CD8-positive, alpha-beta memory T cell (primary cell): ENCODE measurements at regions not wholly inside any gene's neighbourhood (a gene's known extent, or its start where the extent isn't known, plus 50 kb on each side); places are given as distances from the start of the nearest gene placed in this dataset.

Source experiments
- CTCF ChIA-PET: fragments of 350-600 bp; sonication (Branson Sonifier 250); formaldehyde crosslinking; loops from one replicate; lab custom pipeline; 2021; ENCODE audit warnings: antibody characterized with exemption; lab: Charles Lee
- POLR2A ChIA-PET: fragments of 350-600 bp; sonication (Branson Sonifier 250); formaldehyde crosslinking; loops from one replicate; lab custom pipeline; 2021; ENCODE audit warnings: antibody characterized with exemption; lab: Charles Lee
- DNase-seq, 5 donors: peaks; one replicate each; pipeline versions ENCODE4 v3.0.0 to v3.0.0-alpha.2; 2020 to 2022; ENCODE audit warnings: mixed read lengths in 1 of 5
- H3K27ac ChIP-seq: one replicate; pipeline ENCODE4 v1.7.0; 2013; ENCODE audit warnings: low read depth, mild to moderate bottlenecking, low read length, moderate library complexity
- H3K27me3 ChIP-seq: 2 replicates; pipeline ENCODE4 v1.7.0; 2013; ENCODE audit warnings: low read length, mild to moderate bottlenecking; ENCODE audit not compliant: insufficient read depth, poor library complexity, severe bottlenecking
- H3K36me3 ChIP-seq: 2 replicates; pipeline ENCODE4 v1.7.0; 2013; ENCODE audit warnings: mild to moderate bottlenecking, low read length, moderate library complexity; ENCODE audit not compliant: insufficient read depth
- H3K4me1 ChIP-seq: 2 replicates; pipeline ENCODE4 v1.7.0; 2013; ENCODE audit warnings: mild to moderate bottlenecking, low read length, moderate library complexity; ENCODE audit not compliant: insufficient read depth
- H3K4me3 ChIP-seq: 2 replicates; pipeline ENCODE4 v1.7.0; 2013; ENCODE audit warnings: mild to moderate bottlenecking, low read length
- H3K9me3 ChIP-seq: 2 replicates; pipeline ENCODE4 v1.7.0; 2013; ENCODE audit warnings: mild to moderate bottlenecking, low read length
- H3K27ac Mint-ChIP-seq, 8 donors: one replicate each; pipeline ENCODE4 v1.8.0; 2020 to 2021; ENCODE audit warnings: mixed read lengths in 8 of 8, mild to moderate bottlenecking in 6 of 8, inconsistent platforms in 3 of 8, moderate library complexity in 3 of 8
- H3K27me3 Mint-ChIP-seq, 2 donors: one replicate each; pipeline ENCODE4 v1.8.0; 2020 to 2021; ENCODE audit warnings: mixed read lengths in 2 of 2, mild to moderate bottlenecking in 1 of 2, moderate library complexity in 1 of 2
- H3K36me3 Mint-ChIP-seq, 3 donors: one replicate each; pipeline ENCODE4 v1.8.0; 2020 to 2021; ENCODE audit warnings: mixed read lengths in 3 of 3, inconsistent platforms in 1 of 3, mild to moderate bottlenecking in 1 of 3
- H3K4me1 Mint-ChIP-seq, 3 donors: one replicate each; pipeline ENCODE4 v1.8.0; 2020 to 2021; ENCODE audit warnings: mixed read lengths in 3 of 3, inconsistent platforms in 1 of 3, mild to moderate bottlenecking in 1 of 3
- H3K4me3 Mint-ChIP-seq, 7 donors: one replicate each; pipeline ENCODE4 v1.8.0; 2020 to 2021; ENCODE audit warnings: mixed read lengths in 7 of 7, mild to moderate bottlenecking in 6 of 7, moderate library complexity in 4 of 7, inconsistent platforms in 2 of 7
- H3K9me3 Mint-ChIP-seq, 5 donors: one replicate each; pipeline ENCODE4 v1.8.0; 2020 to 2022; ENCODE audit warnings: mixed read lengths in 5 of 5, mild to moderate bottlenecking in 3 of 5, moderate library complexity in 2 of 5, inconsistent platforms in 1 of 5

DNA sequence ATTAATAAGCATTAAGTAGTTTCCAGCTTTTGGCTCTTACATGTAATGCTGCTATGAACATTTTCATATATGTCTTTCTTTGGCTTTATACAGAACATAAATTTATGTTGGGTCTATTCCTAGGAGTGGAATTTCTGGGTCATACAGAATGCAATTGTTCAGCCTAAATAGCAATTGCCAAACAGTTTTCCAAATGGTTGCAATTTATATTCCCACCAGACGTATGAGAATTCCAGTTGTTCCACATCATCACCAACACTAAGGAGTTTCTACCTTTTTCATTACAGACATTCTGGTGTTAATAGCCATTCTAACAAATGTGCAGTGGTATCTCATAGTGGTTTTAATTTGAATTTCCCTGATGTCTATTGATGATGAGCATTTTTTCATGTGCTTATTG, 160.1 kb upstream of the TMC3 start:
- H3K36me3 Mint-ChIP-seq, result no peaks in the 10 kb centered on the region
- H3K9me3 Mint-ChIP-seq, result no peaks in the 10 kb centered on the region
- no peak overlapping the region for H3K27ac Mint-ChIP-seq
- no peaks in the 10 kb centered on the region for H3K4me1 Mint-ChIP-seq
- POLR2A ChIA-PET, result no interaction called here
- H3K27me3 Mint-ChIP-seq, result peaks cover 6 to 27% of the 10 kb centered on the region in 2 donors
- no peaks in the 10 kb centered on the region for H3K27me3 ChIP-seq
- no peaks in the 10 kb centered on the region for H3K4me1 ChIP-seq
- H3K4me3 Mint-ChIP-seq, result no peak overlapping the region
- H3K27ac ChIP-seq, result no peak overlapping the region
- H3K36me3 ChIP-seq, result no peaks in the 10 kb centered on the region
- H3K9me3 ChIP-seq, result no peaks in the 10 kb centered on the region
- no peak for DNase-seq
- no peak overlapping the region for H3K4me3 ChIP-seq
- CTCF ChIA-PET, result no interaction called here

DNA sequence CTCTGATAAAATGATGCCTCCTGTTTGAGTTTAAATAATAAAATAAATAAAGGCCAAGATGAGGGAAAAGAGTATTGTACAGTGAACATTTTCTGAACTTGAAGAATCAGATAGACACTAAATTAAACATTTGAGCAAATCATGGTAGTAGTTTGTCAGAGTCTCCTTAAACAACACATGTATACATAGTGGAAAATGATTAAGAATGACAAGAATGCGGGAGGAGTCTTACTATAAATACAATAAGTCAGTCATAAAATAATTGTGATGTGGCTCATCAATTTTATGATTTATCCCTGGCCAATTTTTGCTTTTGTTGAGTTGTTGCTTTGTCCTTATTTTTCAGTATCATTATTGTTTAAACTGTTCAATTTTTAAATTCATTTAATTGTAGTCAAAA, 158.0 kb upstream of the TMC3 start:
- Mint-ChIP-seq H3K4me1 (no peaks in the 10 kb centered on the region), H3K27me3 (peaks cover 6 to 38% of the 10 kb centered on the region in 2 donors), H3K4me3 (no peak overlapping the region), H3K36me3 (no peaks in the 10 kb centered on the region), H3K27ac (no peak overlapping the region), H3K9me3 (no peaks in the 10 kb centered on the region)
- Histone ChIP-seq H3K36me3 (no peaks in the 10 kb centered on the region), H3K27ac (no peak overlapping the region), H3K4me3 (no peak overlapping the region), H3K27me3 (no peaks in the 10 kb centered on the region), H3K4me1 (no peaks in the 10 kb centered on the region), H3K9me3 (no peaks in the 10 kb centered on the region)
- POLR2A ChIA-PET, result no interaction called here
- DNase-seq, result no peak
- CTCF ChIA-PET, result no interaction called here

DNA sequence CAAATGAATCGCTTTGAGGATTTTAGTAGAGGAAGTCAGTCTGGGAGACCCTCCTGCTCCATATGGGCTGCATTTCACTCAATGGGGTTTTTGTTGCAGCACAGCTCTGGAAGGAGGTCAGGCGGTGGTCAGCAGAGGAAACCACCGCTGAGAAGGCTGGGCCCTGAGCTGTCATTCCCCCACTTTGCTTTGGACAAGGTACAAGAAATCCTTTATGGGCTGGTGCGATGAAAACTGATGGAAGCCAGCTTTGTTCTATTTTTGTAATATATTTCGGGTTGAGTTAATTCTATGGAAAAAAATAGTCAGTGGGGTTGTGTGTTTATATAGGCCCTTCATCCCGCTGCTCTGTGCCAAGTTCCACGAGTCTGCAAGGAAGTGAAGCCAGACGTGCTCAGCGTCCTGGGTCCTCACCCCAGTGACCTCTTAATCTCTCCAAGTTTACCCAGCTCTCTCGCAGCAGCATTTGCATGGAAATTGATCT, 157.1 kb upstream of the TMC3 start:
- Mint-ChIP-seq H3K27me3 (peaks cover 6 to 40% of the 10 kb centered on the region in 2 donors), H3K4me3 (no peak overlapping the region), H3K4me1 (no peaks in the 10 kb centered on the region), H3K9me3 (no peaks in the 10 kb centered on the region), H3K36me3 (no peaks in the 10 kb centered on the region), H3K27ac (no peak overlapping the region)
- H3K36me3 ChIP-seq, result no peaks in the 10 kb centered on the region
- H3K27ac ChIP-seq, result no peak overlapping the region
- ChIA-PET CTCF (no interaction called here), POLR2A (no interaction called here)
- no peaks in the 10 kb centered on the region for H3K27me3 ChIP-seq
- no peak for DNase-seq
- no peaks in the 10 kb centered on the region for H3K9me3 ChIP-seq
- H3K4me3 ChIP-seq, result no peak overlapping the region
- H3K4me1 ChIP-seq, result no peaks in the 10 kb centered on the region

DNA sequence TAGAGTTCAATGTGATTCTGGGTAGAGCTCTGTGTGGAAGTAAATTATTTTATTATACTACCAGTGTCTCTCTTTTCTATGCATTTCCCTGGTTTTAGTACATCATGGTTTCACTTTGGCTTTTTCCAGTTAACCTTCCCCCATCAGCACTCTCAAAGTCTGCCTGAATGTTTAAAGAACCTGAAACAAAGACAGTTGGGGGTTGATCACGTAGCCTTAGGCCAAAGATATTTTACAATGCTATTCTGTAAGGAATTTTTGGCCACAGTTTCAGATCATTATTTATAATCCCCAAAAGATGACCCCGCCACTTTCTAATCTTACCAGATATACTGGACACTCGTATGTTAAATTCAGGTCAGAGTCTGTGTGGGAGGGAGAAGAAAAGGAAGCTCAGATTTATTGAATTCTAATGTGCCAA, 156.3 kb upstream of the TMC3 start:
- H3K36me3 ChIP-seq, result no peaks in the 10 kb centered on the region
- Mint-ChIP-seq H3K36me3 (no peaks in the 10 kb centered on the region), H3K9me3 (no peaks in the 10 kb centered on the region), H3K4me3 (no peak overlapping the region), H3K27me3 (peaks cover 3 to 36% of the 10 kb centered on the region in 2 donors), H3K4me1 (no peaks in the 10 kb centered on the region), H3K27ac (no peak overlapping the region)
- ChIA-PET POLR2A (no interaction called here), CTCF (no interaction called here)
- no peak for DNase-seq
- H3K27ac ChIP-seq, result no peak overlapping the region
- no peaks in the 10 kb centered on the region for H3K9me3 ChIP-seq
- no peaks in the 10 kb centered on the region for H3K27me3 ChIP-seq
- no peaks in the 10 kb centered on the region for H3K4me1 ChIP-seq
- H3K4me3 ChIP-seq, result no peak overlapping the region

DNA sequence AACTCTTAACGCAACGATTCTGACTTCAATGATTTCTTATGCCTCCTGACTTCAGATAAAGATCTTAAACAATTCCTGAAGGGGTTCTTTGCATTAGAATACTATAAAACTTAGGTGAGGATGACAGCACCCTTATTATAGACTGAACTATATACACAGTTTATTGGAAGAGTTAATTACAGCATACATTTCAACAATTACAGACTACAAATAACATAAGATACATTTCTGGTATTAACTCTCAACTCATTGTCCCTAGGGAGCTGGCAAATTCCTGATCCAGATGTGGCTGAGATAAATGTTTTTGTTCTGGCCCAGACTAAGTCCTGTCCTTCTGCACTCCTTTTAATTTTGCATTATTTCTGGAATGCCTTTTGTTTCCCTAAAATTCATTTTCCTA, 155.5 kb upstream of the TMC3 start:
- Histone ChIP-seq H3K36me3 (no peaks in the 10 kb centered on the region), H3K4me3 (no peak overlapping the region), H3K27ac (no peak overlapping the region), H3K4me1 (no peaks in the 10 kb centered on the region), H3K9me3 (no peaks in the 10 kb centered on the region), H3K27me3 (no peaks in the 10 kb centered on the region)
- Mint-ChIP-seq H3K27me3 (peaks cover 3 to 43% of the 10 kb centered on the region in 2 donors), H3K36me3 (no peaks in the 10 kb centered on the region), H3K4me1 (no peaks in the 10 kb centered on the region), H3K27ac (no peak overlapping the region), H3K4me3 (no peak overlapping the region), H3K9me3 (no peaks in the 10 kb centered on the region)
- CTCF ChIA-PET, result no interaction called here
- POLR2A ChIA-PET, result no interaction called here
- DNase-seq, result no peak

DNA sequence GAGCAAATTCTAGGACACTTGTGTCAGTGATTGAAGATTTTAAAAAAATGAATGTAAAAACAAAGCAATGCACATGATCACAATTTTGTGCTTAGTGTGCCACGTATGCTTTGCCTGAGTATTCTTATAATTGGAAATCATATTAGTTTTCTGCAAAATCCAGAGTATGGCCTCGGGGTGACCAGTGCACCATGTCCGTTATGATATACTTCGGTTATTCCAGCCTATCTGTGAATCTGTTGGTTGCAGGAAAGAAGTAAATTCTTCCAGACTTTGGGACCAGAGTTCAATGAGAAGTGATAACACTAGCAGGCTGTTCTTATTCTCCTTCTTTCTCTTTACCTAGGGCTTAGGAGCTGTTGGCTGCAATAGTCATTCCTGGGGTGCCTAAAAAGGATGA, 152.0 kb upstream of the TMC3 start:
- no peaks in the 10 kb centered on the region for H3K9me3 ChIP-seq
- H3K4me1 ChIP-seq, result no peaks in the 10 kb centered on the region
- POLR2A ChIA-PET, result no interaction called here
- H3K4me3 ChIP-seq, result no peak overlapping the region
- no peaks in the 10 kb centered on the region for H3K9me3 Mint-ChIP-seq
- H3K27me3 Mint-ChIP-seq, result peaks cover 3 to 33% of the 10 kb centered on the region in 2 donors
- DNase-seq, result no peak
- no peaks in the 10 kb centered on the region for H3K36me3 ChIP-seq
- CTCF ChIA-PET, result no interaction called here
- no peaks in the 10 kb centered on the region for H3K4me1 Mint-ChIP-seq
- no peak overlapping the region for H3K4me3 Mint-ChIP-seq
- H3K27ac Mint-ChIP-seq, result no peak overlapping the region
- no peaks in the 10 kb centered on the region for H3K27me3 ChIP-seq
- H3K27ac ChIP-seq, result no peak overlapping the region
- H3K36me3 Mint-ChIP-seq, result no peaks in the 10 kb centered on the region

DNA sequence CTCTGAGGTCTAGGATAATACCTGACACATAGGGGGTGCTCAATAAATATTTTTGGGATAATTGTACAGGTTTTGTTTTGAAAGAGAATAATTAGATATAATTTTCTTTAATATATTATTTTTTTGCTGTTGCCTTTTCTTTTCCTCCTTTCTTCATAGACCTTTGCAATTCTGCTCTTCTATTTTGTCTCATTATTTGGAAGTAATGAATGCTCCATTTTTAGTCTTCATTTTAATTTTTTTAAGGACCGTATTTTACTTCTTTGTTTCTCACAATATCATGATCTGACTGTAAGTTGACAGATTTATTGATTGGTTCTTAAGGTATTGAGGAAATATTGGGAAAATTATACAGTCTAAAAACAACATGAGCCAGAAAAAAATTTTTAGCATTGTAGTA, 150.5 kb upstream of the TMC3 start:
- Mint-ChIP-seq H3K4me1 (no peaks in the 10 kb centered on the region), H3K36me3 (no peaks in the 10 kb centered on the region), H3K27ac (no peak overlapping the region), H3K9me3 (no peaks in the 10 kb centered on the region), H3K4me3 (no peak overlapping the region), H3K27me3 (peaks cover 3 to 33% of the 10 kb centered on the region in 2 donors)
- Histone ChIP-seq H3K36me3 (no peaks in the 10 kb centered on the region), H3K9me3 (no peaks in the 10 kb centered on the region), H3K4me3 (no peak overlapping the region), H3K27me3 (no peaks in the 10 kb centered on the region), H3K27ac (no peak overlapping the region), H3K4me1 (no peaks in the 10 kb centered on the region)
- CTCF ChIA-PET, result no interaction called here
- POLR2A ChIA-PET, result no interaction called here
- DNase-seq, result no peak

DNA sequence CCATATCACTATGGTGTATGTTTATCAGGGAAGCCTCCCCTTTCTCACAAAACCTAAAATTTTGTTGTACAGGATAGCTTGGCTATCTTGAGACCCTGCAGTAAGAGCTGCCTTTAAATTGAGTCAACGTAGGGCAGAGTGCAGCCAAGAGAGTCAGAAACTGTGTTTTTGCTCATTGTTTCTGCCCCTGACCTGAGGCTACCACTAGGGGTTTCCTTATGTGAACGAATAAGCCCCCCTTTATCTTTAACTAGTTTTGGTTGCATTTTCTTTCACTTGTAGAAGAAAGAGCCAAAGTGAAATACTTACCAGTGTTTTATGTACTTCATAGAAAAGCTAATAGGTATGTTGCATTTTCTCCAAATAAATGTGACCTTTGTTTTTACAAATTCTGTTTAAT, 149.9 kb upstream of the TMC3 start:
- H3K27ac ChIP-seq, result no peak overlapping the region
- no peak for DNase-seq
- Mint-ChIP-seq H3K27ac (no peak overlapping the region), H3K9me3 (no peaks in the 10 kb centered on the region), H3K27me3 (peaks cover 3 to 33% of the 10 kb centered on the region in 2 donors), H3K4me3 (no peak overlapping the region), H3K36me3 (no peaks in the 10 kb centered on the region), H3K4me1 (no peaks in the 10 kb centered on the region)
- no peaks in the 10 kb centered on the region for H3K27me3 ChIP-seq
- ChIA-PET CTCF (no interaction called here), POLR2A (no interaction called here)
- no peaks in the 10 kb centered on the region for H3K9me3 ChIP-seq
- H3K36me3 ChIP-seq, result no peaks in the 10 kb centered on the region
- H3K4me3 ChIP-seq, result no peak overlapping the region
- no peaks in the 10 kb centered on the region for H3K4me1 ChIP-seq

DNA sequence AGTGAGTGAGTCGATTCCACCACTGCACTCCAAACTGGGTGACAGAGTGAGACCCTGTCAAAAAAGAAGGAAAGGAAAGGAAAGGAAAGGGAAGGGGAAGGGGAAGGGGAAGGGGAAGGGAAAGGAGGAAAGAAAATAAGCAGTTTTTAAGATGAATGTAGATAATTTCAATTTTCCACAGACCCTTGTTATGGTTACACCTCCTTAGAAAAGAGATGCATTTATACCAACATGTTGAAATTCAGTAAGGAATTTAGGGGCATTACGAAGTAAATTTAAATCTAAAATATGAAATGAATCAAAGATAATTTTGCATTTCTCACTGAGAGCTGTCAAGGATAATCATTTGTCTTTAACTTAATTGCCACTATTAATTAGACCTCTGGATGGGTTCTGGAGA, 146.5 kb upstream of the TMC3 start:
- no peak overlapping the region for H3K27ac ChIP-seq

More for the DNA sequence above, 146.5 kb upstream of the TMC3 start:
- no peak overlapping the region for H3K4me3 ChIP-seq
- H3K9me3 ChIP-seq, result no peaks in the 10 kb centered on the region
- Mint-ChIP-seq H3K9me3 (no peaks in the 10 kb centered on the region), H3K27me3 (peaks cover 9 to 24% of the 10 kb centered on the region in 2 donors), H3K4me1 (no peaks in the 10 kb centered on the region), H3K4me3 (no peak overlapping the region), H3K27ac (no peak overlapping the region), H3K36me3 (no peaks in the 10 kb centered on the region)
- no peaks in the 10 kb centered on the region for H3K4me1 ChIP-seq
- H3K27me3 ChIP-seq, result no peaks in the 10 kb centered on the region
- ChIA-PET CTCF (no interaction called here), POLR2A (no interaction called here)
- H3K36me3 ChIP-seq, result no peaks in the 10 kb centered on the region
- no peak for DNase-seq
